Activated B cell treated with CpG ODN at 0.5 μM for 24 hours (primary cell): ENCODE measurements at regions not wholly inside any gene's neighbourhood (a gene's known extent, or its start where the extent isn't known, plus 50 kb on each side); places are given as distances from the start of the nearest gene placed in this dataset.

Experiments
- ATAC-seq: fragments of 200-7000 bp; cut with Tn5 transposase; one replicate; pipeline ENCODE4 v1.10.0; 2021; ENCODE audit warnings: low read depth, mild to moderate bottlenecking, moderate library complexity
- CTCF ChIA-PET: fragments of 350-600 bp; sonication (Branson Sonifier 250); formaldehyde crosslinking; loops from one replicate; lab custom pipeline; 2021; ENCODE audit warnings: antibody characterized with exemption; lab: Charles Lee
- POLR2A ChIA-PET: fragments of 350-600 bp; sonication (Branson Sonifier 250); formaldehyde crosslinking; loops from one replicate; lab custom pipeline; 2021; ENCODE audit warnings: antibody characterized with exemption; lab: Charles Lee
- DNase-seq: peaks from one replicate; pipeline ENCODE4 v3.0.0; 2022
- H3K27ac Mint-ChIP-seq: one replicate; pipeline ENCODE4 v1.8.0; 2020; ENCODE audit warnings: mixed read lengths
- H3K27me3 Mint-ChIP-seq: one replicate; pipeline ENCODE4 v1.8.0; 2021; ENCODE audit warnings: mixed read lengths
- H3K36me3 Mint-ChIP-seq: one replicate; pipeline ENCODE4 v1.8.0; 2021; ENCODE audit warnings: low read depth, mixed read lengths
- H3K4me1 Mint-ChIP-seq: one replicate; pipeline ENCODE4 v1.8.0; 2021; ENCODE audit warnings: mixed read lengths
- H3K4me3 Mint-ChIP-seq: one replicate; pipeline ENCODE4 v1.8.0; 2020; ENCODE audit warnings: mild to moderate bottlenecking, mixed read lengths
- H3K9me3 Mint-ChIP-seq: one replicate; pipeline ENCODE4 v1.8.0; 2020; ENCODE audit warnings: mixed read lengths
- intact Hi-C: fragments of 100-400 bp; cut with micrococcal nuclease; formaldehyde crosslinking; loops from one replicate; pipeline ENCODE4 v1.15.1; 2024
- TF ChIP-seq, protein P1 (sequence below): fragments of 200-600 bp; IDR thresholded peaks from one replicate; pipeline ENCODE4 v1.8.0; 2022; ENCODE audit warnings: antibody characterized with exemption, mild to moderate bottlenecking

- intact Hi-C loops = no loop called here
- TF ChIP-seq, protein P1, sequence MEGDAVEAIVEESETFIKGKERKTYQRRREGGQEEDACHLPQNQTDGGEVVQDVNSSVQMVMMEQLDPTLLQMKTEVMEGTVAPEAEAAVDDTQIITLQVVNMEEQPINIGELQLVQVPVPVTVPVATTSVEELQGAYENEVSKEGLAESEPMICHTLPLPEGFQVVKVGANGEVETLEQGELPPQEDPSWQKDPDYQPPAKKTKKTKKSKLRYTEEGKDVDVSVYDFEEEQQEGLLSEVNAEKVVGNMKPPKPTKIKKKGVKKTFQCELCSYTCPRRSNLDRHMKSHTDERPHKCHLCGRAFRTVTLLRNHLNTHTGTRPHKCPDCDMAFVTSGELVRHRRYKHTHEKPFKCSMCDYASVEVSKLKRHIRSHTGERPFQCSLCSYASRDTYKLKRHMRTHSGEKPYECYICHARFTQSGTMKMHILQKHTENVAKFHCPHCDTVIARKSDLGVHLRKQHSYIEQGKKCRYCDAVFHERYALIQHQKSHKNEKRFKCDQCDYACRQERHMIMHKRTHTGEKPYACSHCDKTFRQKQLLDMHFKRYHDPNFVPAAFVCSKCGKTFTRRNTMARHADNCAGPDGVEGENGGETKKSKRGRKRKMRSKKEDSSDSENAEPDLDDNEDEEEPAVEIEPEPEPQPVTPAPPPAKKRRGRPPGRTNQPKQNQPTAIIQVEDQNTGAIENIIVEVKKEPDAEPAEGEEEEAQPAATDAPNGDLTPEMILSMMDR = no peak
- Mint-ChIP-seq H3K9me3 (peaks cover 21% of the 10 kb centered on the region), H3K27ac (no peak overlapping the region), H3K4me3 (no peak overlapping the region), H3K36me3 (no peaks in the 10 kb centered on the region), H3K27me3 (no peaks in the 10 kb centered on the region), H3K4me1 (no peaks in the 10 kb centered on the region)
- ChIA-PET CTCF (no interaction called here), POLR2A (no interaction called here)
- ATAC-seq (no peak), DNase-seq (no peak)
These were observed 488.3 kb downstream of the PCDH17 start for GRCh38 chr13:58119804-58120203.

DNA sequence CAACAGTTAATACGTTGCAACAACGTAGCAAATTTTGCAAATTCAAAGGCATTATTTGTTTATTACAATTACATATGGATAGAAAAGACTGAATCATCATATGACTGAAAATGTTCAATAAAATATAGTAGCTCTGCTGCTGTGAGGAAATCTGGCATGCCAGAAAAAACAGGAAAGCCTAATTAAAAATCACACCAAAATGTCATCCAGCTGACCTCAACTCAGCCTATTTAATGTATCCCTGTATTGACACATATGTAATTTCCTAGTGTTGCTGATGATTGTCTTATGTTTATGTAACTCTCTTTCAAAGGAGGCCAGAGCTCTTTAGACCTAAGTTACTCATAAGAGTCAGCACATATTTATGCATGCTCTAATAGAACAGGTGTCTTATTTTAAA is 495.0 kb downstream of the PCDH17 start:
- no peak for ATAC-seq
- POLR2A ChIA-PET = no interaction called here
- Mint-ChIP-seq H3K27me3 (no peaks in the 10 kb centered on the region), H3K36me3 (no peaks in the 10 kb centered on the region), H3K4me3 (no peak overlapping the region), H3K27ac (no peak overlapping the region), H3K4me1 (no peaks in the 10 kb centered on the region), H3K9me3 (peaks cover 16% of the 10 kb centered on the region)
- TF ChIP-seq, protein P1 = no peak
- CTCF ChIA-PET = no interaction called here
- no peak for DNase-seq
- intact Hi-C loops = no loop called here

GRCh38 chr13:58134012-58134411 is 502.5 kb downstream of the PCDH17 start:
- Mint-ChIP-seq H3K9me3 (peaks cover 15% of the 10 kb centered on the region), H3K4me1 (no peaks in the 10 kb centered on the region), H3K36me3 (no peaks in the 10 kb centered on the region), H3K27ac (no peak overlapping the region), H3K27me3 (no peaks in the 10 kb centered on the region), H3K4me3 (no peak overlapping the region)
- POLR2A ChIA-PET = no interaction called here
- intact Hi-C loops = no loop called here
- TF ChIP-seq, protein P1 = no peak
- DNase-seq (no peak), ATAC-seq (no peak)
- CTCF ChIA-PET = no interaction called here

DNA sequence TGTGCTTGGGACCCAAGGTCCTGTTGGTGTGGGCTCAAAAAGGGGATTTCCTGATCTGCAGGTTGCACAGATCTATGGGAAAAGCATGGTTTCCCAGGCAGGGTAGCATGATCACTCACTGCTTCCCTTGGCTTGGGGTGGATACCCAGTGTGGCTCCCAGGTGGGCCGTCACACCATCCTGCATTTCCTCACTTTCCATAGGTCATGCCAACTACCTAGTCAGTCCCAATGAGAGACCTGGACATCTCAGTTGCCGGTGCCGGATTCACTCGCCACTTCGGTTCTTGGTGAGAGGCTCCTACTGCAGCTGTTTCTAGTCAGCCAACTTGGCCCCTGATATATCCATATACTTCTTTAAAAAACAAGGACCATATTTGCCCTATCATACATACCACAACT is 503.0 kb downstream of the PCDH17 start:
- no peaks in the 10 kb centered on the region for H3K4me1 Mint-ChIP-seq
- DNase-seq (no peak), ATAC-seq (no peak)
- CTCF ChIA-PET = no interaction called here
- no peaks in the 10 kb centered on the region for H3K27me3 Mint-ChIP-seq
- H3K4me3 Mint-ChIP-seq = no peak overlapping the region
- intact Hi-C loops = no loop called here
- TF ChIP-seq, protein P1 = no peak
- no peak overlapping the region for H3K27ac Mint-ChIP-seq
- POLR2A ChIA-PET = no interaction called here
- peaks cover 16% of the 10 kb centered on the region for H3K9me3 Mint-ChIP-seq
- no peaks in the 10 kb centered on the region for H3K36me3 Mint-ChIP-seq

DNA sequence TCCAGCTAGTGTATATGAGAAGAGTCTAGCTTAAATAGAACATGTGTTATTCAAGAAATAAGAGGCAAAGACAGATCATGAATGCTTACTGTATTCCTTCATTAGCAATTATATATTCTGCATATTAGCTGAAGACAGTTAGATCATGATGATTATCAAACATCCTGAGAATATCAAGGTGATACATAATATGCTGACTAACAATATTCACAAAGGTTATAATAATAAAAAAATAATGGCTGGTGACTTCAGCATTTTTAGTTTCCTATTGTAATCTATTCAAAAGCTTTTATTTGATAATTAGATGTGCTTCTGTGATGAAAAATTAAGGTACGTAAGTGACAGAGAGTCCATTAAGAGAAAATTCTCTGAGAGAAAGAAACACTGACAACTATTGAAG is 511.4 kb downstream of the PCDH17 start:
- POLR2A ChIA-PET = no interaction called here
- H3K4me3 Mint-ChIP-seq = no peak overlapping the region
- no peaks in the 10 kb centered on the region for H3K36me3 Mint-ChIP-seq
- intact Hi-C loops = no loop called here
- H3K27me3 Mint-ChIP-seq = no peaks in the 10 kb centered on the region
- no peaks in the 10 kb centered on the region for H3K4me1 Mint-ChIP-seq
- peaks cover 5% of the 10 kb centered on the region for H3K9me3 Mint-ChIP-seq
- CTCF ChIA-PET = no interaction called here
- TF ChIP-seq, protein P1 = no peak
- ATAC-seq = no peak
- no peak overlapping the region for H3K27ac Mint-ChIP-seq
- no peak for DNase-seq
